ENCODE measurements at regions not wholly inside any gene's neighbourhood (a gene's known extent, or its start where the extent isn't known, plus 50 kb on each side); places are given as distances from the start of the nearest gene placed in this dataset.

GRCh38 chr7:86437951-86438450, 205.7 kb upstream of the GRM3 start:
- TF ChIP-seq POLR2A (IDR thresholded peaks at IDR 0.05) = no peak
- no peak for TF ChIP-seq CTCF (IDR thresholded peaks at IDR 0.05 in 8 of 11, conservative IDR thresholded peaks at IDR 0.05 in 3 of 11)
- no peak for TF ChIP-seq POLR2AphosphoS5 (IDR thresholded peaks at IDR 0.05)

Data from spleen (tissue), 7 donors.